ENCODE measurements at regions not wholly inside any gene's neighbourhood (a gene's known extent, or its start where the extent isn't known, plus 50 kb on each side); places are given as distances from the start of the nearest gene placed in this dataset.

DNA sequence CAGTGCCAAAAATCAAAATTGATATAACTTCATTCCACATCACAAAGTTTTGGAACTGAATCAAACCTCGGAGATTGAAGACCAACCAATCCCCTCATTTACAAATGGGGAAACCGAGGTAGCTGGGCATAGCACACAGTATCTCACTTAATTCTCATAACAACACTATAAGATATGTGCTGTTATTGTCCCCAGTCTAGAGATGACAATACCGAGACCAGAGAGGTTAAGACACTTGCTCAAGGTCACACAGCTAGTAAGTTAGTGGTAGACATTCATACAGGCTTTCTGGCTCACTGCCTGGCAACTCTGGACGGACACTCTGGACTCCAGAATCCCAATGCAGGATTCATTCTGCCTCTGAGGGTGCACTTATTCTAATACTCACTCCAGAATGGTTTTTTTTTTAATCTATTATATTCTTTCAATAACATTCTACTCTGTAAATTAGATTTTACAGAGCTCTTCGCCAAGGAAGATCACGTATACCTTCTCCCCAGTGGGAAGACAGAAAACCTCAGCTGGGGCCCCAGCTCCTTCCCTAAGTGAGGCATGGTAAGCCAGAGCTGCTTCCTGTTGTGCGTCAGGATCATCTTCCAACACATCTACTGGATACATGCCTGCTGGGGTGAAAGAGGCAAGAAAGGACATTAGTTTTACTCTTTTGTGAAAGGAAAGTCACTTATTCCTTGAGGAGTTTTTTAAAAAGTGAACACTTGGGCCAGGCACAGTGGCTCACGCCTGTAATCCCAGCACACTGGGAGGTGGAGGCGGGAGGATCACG is 128.4 kb upstream of the IGF1R start:
- Histone ChIP-seq H3K9ac (ENCODE audit: low read length) (no peak overlapping the region), H3K27me3 (ENCODE audit: control insufficient read depth, insufficient read depth, low read length) (no peaks in the 10 kb centered on the region), H3K9me3 (ENCODE audit: control insufficient read depth, insufficient read depth, low read depth, low read length) (no peaks in the 10 kb centered on the region), H3K27ac (ENCODE audit: low read depth, low read length) (no peak overlapping the region), H3K4me1 (ENCODE audit: control insufficient read depth, insufficient read depth, low read length) (peaks cover 6% of the 10 kb centered on the region; the same call in 1 of the 2 replicates), H3K4me3 (ENCODE audit: low read depth, low read length) (no peak overlapping the region), H3K36me3 (ENCODE audit: control insufficient read depth, insufficient read depth, low read length) (no peaks in the 10 kb centered on the region)

DNA sequence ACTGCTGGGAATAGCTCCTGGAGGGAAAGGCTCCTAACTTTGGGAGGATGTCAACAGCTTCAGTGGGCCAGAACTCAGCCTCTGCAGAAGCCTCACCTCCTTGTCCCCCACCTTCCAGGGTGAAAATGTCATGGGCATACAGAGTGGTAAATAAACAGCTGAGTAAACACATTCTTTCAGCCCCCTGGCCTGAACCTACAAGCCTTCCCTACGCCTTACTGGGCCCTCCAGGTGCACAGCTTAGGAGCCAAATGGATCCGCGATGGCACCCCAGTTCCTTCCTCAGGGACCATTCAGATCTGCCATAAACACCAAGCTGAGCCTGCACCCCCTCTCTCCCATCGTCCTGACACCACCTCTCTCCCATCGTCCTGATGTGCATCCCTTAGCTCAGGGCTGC is 126.2 kb upstream of the IGF1R start:
- Histone ChIP-seq H3K9me3 (ENCODE audit: control insufficient read depth, insufficient read depth, low read depth, low read length) (no peaks in the 10 kb centered on the region), H3K9ac (ENCODE audit: low read length) (no peak overlapping the region), H3K4me1 (ENCODE audit: control insufficient read depth, insufficient read depth, low read length) (peaks cover 7% of the 10 kb centered on the region; the same call in 1 of the 2 replicates), H3K4me3 (ENCODE audit: low read depth, low read length) (no peak overlapping the region), H3K27me3 (ENCODE audit: control insufficient read depth, insufficient read depth, low read length) (no peaks in the 10 kb centered on the region), H3K36me3 (ENCODE audit: control insufficient read depth, insufficient read depth, low read length) (no peaks in the 10 kb centered on the region), H3K27ac (ENCODE audit: low read depth, low read length) (no peak overlapping the region)

DNA sequence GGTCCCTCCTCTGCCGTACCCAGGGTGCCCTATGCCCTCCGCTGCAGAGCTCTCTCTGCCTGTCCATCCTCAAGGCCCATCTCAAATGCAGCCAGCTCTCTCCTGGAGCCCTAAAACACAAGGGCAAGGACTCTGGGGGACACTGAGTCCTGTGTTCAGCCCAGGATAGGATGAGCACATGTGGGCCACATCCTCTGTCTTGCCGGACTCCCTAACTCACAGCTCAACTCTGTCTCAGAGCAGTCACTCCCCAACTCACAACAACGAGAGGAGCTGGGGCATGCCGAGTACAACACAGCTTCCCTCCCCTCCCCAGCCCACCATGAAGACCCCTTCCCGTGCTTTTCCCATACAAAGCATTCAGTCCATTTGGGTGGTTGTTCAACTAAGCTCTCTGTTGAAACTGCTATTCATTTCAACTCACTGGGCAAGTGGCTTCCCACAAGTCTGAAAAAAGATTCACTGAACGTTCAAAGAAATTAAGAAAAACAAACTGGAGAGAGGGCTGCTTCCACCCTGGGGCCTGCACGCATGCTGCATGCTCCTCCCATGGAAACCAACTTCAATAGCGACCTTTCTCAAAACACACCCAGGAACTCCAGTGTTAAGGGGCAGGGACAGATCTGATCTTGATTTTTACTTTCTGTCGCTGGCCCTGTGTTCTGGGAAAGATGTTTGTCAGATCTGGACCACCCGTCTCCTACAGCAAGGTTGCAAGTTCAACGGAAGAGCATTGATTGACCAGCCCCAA is 124.3 kb upstream of the IGF1R start:
- H3K36me3 ChIP-seq (ENCODE audit: control insufficient read depth, insufficient read depth, low read length): no peaks in the 10 kb centered on the region
- no peak overlapping the region for H3K27ac ChIP-seq (ENCODE audit: low read depth, low read length)
- H3K9ac ChIP-seq (ENCODE audit: low read length): no peak overlapping the region
- no peaks in the 10 kb centered on the region for H3K27me3 ChIP-seq (ENCODE audit: control insufficient read depth, insufficient read depth, low read length)
- no peaks in the 10 kb centered on the region for H3K9me3 ChIP-seq (ENCODE audit: control insufficient read depth, insufficient read depth, low read depth, low read length)
- no peak overlapping the region for H3K4me3 ChIP-seq (ENCODE audit: low read depth, low read length)
- peaks cover 7% of the 10 kb centered on the region for H3K4me1 ChIP-seq (ENCODE audit: control insufficient read depth, insufficient read depth, low read length)

DNA sequence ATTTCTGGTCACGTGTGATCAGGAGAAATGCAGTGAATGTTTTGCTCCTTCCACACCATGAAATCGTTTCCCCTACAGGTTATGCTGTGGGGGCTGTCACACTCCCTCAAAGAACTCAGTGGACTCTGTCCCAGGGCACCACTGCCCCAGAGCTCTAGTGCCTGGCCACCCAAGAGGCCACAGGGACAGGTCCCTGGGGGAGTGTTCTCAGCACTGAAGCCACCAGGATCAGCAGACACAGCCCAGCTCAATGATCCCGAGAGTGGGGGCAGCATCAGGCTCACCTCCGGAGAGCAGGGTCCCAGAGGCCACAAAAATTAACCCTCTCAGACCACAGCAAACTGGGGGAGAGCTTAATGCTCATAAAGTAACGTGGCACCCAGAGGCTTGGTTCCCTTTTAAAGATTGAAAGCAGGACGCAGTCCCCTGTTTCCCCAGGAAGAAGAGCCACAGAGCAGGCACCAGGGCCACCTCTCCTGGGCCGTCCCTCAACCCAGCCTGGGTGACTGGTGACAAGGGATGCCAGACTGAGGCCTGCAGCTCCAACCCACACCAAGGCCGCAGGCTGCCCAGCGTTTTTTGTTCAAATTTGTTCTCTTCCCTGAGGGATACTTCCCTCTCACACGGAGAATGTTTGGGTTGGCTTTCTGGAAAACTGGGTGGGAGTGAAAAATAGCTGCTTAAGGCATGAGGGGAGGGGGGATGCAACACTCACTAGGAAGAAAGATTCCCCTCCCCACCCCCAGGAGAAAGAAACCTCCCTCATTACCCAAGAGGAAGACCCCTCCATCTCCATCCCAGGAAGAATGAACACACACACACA is 123.3 kb upstream of the IGF1R start:
- no peak overlapping the region for H3K27ac ChIP-seq (ENCODE audit: low read depth, low read length)
- no peak overlapping the region for H3K9ac ChIP-seq (ENCODE audit: low read length)
- H3K27me3 ChIP-seq (ENCODE audit: control insufficient read depth, insufficient read depth, low read length): no peaks in the 10 kb centered on the region
- H3K9me3 ChIP-seq (ENCODE audit: control insufficient read depth, insufficient read depth, low read depth, low read length): no peaks in the 10 kb centered on the region
- no peak overlapping the region for H3K4me3 ChIP-seq (ENCODE audit: low read depth, low read length)
- H3K4me1 ChIP-seq (ENCODE audit: control insufficient read depth, insufficient read depth, low read length): peaks cover 7% of the 10 kb centered on the region; the same call in 1 of the 2 replicates
- H3K36me3 ChIP-seq (ENCODE audit: control insufficient read depth, insufficient read depth, low read length): no peaks in the 10 kb centered on the region

DNA sequence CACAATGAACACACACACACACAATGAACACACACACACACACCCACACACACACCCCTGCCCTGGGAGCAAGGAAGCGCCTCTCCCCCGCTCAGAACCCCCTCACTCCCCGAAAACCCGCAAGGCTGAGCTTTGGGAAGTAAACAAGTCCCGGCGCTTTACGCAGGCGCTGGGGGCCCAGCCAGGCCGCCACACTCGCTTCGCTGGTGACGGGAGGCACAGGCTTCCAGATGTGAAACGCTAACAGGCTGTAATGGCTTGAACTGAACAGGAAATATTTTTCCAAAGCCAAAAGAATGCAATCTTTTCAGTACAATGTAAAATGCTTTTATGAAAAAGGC is 122.7 kb upstream of the IGF1R start:
- Histone ChIP-seq H3K27me3 (ENCODE audit: control insufficient read depth, insufficient read depth, low read length) (no peaks in the 10 kb centered on the region), H3K4me1 (ENCODE audit: control insufficient read depth, insufficient read depth, low read length) (peaks cover 7% of the 10 kb centered on the region; the same call in 1 of the 2 replicates), H3K4me3 (ENCODE audit: low read depth, low read length) (no peak overlapping the region), H3K27ac (ENCODE audit: low read depth, low read length) (no peak overlapping the region), H3K36me3 (ENCODE audit: control insufficient read depth, insufficient read depth, low read length) (no peaks in the 10 kb centered on the region), H3K9ac (ENCODE audit: low read length) (no peak overlapping the region), H3K9me3 (ENCODE audit: control insufficient read depth, insufficient read depth, low read depth, low read length) (no peaks in the 10 kb centered on the region)

DNA sequence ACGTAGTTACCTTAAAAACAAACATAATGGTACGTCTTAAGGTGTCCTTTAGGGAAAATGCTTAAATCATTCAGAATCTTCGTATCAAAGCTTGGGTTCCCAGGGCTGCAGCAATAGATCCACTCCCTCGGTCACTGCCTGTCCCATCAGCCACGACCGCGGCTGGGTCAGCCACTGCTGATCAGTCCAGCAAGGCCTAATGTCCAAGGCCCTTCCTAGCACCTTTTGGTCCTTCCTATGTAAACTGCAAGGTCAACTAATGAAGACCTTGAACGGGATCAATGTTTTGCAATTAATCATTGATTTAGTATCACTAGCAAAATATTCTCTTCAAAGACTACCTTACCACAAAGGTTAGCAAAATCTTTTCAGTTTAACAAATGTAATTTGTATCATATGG is 122.2 kb upstream of the IGF1R start:
- H3K36me3 ChIP-seq (ENCODE audit: control insufficient read depth, insufficient read depth, low read length): no peaks in the 10 kb centered on the region
- no peaks in the 10 kb centered on the region for H3K27me3 ChIP-seq (ENCODE audit: control insufficient read depth, insufficient read depth, low read length)
- H3K9ac ChIP-seq (ENCODE audit: low read length): no peak overlapping the region
- no peak overlapping the region for H3K27ac ChIP-seq (ENCODE audit: low read depth, low read length)
- H3K4me3 ChIP-seq (ENCODE audit: low read depth, low read length): no peak overlapping the region
- no peaks in the 10 kb centered on the region for H3K9me3 ChIP-seq (ENCODE audit: control insufficient read depth, insufficient read depth, low read depth, low read length)
- H3K4me1 ChIP-seq (ENCODE audit: control insufficient read depth, insufficient read depth, low read length): peaks cover 7% of the 10 kb centered on the region; the same call in 1 of the 2 replicates

DNA sequence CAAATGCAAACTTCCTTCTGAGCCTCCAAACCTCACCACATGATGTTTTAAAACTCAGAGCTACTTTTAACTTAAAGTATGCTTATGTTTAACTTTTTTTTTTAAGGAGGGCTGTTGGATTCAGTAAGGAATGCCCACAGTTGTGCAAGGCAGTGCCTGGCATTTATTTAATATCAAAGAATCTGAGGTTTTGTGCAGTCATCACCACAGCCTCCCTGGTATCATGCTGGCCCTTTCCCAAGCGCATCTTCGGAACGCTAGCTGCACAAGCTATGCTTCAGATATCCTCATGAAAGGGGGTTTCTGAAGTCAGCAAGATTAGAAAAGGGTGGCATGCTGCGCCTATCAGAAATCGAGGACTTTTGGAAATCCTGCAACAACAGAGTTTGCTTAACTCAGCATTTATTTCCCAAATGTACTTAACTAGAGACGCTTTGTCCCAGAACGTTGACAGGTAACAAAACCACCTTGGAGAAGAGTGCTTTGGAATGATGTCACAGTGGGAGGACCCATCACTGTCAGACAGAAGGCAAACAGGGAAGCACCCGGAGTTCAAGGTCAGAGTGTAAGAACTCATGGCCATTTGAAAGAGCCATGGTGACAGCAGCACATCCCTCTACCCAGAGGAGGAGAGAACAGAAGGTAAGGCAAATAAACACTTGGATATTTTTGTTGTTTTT is 120.2 kb upstream of the IGF1R start:
- Histone ChIP-seq H3K4me3 (ENCODE audit: low read depth, low read length) (no peak overlapping the region), H3K4me1 (ENCODE audit: control insufficient read depth, insufficient read depth, low read length) (peaks cover 7% of the 10 kb centered on the region; the same call in 1 of the 2 replicates), H3K9me3 (ENCODE audit: control insufficient read depth, insufficient read depth, low read depth, low read length) (no peaks in the 10 kb centered on the region), H3K9ac (ENCODE audit: low read length) (no peak overlapping the region), H3K36me3 (ENCODE audit: control insufficient read depth, insufficient read depth, low read length) (no peaks in the 10 kb centered on the region), H3K27me3 (ENCODE audit: control insufficient read depth, insufficient read depth, low read length) (no peaks in the 10 kb centered on the region), H3K27ac (ENCODE audit: low read depth, low read length) (no peak overlapping the region)

DNA sequence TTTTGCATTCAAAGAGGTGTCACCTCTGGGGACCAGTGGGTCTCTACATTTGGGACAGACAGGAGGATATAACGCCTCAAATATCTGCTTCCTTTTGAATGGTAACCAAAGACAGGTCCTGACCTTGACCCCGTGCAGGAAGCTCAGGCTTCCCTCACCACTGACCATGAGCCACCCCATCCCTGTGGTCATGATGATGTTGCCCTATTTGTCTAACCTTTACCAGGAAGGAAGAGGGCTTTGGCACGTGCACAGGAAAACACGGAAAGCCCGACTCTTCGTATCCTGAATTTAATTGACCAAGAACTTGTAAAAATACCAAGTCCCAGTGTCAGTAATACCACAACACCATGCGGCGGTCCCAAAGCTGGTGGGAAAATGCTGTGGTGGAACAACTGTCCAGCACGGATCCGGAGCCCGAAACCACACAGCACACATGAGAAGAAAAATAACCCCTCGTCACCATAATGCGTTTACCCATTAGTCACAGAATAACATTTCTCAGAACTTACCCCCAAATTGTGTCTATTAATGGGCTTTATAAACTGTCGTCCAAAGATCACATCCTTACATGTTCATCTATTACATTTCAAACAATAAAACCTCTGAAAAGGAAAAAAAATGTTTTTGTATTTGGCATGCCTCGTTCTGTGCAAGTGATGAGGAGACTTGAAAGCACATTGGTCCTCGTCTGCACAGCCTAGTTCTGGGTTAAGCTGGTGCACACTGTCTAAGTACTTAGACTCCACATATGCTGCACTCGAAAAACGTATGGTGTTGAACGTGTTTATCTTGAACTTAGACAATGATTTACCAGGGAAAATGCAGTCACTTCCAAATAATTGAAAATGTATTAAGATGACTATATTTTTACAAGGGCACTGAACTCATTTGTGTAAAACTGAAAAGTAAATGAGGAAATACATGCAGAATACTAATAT is 118.9 kb upstream of the IGF1R start:
- Histone ChIP-seq H3K36me3 (ENCODE audit: control insufficient read depth, insufficient read depth, low read length) (no peaks in the 10 kb centered on the region), H3K9me3 (ENCODE audit: control insufficient read depth, insufficient read depth, low read depth, low read length) (no peaks in the 10 kb centered on the region), H3K4me3 (ENCODE audit: low read depth, low read length) (no peak overlapping the region), H3K9ac (ENCODE audit: low read length) (no peak overlapping the region), H3K4me1 (ENCODE audit: control insufficient read depth, insufficient read depth, low read length) (peaks cover 6% of the 10 kb centered on the region; the same call in 1 of the 2 replicates), H3K27me3 (ENCODE audit: control insufficient read depth, insufficient read depth, low read length) (no peaks in the 10 kb centered on the region), H3K27ac (ENCODE audit: low read depth, low read length) (no peak overlapping the region)

DNA sequence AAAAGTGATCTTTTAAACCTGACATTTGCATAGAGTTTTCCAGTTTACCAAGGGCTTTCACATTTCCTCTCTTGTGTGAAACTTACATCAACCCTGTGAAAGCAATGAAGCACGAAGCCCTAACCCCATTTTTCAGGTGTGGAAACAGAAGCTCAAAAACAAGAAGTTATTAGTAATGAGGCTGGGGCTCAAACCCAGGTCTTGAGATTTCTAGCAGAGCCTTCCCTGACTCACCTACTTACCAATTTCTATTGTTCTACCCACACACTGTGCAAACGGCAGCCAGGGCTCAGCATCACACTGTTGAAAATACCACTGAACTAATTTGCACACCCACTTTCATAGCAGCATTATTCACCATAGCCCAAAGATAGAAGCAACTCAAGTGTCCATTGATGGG is 117.8 kb upstream of the IGF1R start:
- Histone ChIP-seq H3K9me3 (ENCODE audit: control insufficient read depth, insufficient read depth, low read depth, low read length) (no peaks in the 10 kb centered on the region), H3K9ac (ENCODE audit: low read length) (no peak overlapping the region), H3K4me3 (ENCODE audit: low read depth, low read length) (no peak overlapping the region), H3K4me1 (ENCODE audit: control insufficient read depth, insufficient read depth, low read length) (no peaks in the 10 kb centered on the region; the same call in 1 of the 2 replicates), H3K27ac (ENCODE audit: low read depth, low read length) (no peak overlapping the region), H3K27me3 (ENCODE audit: control insufficient read depth, insufficient read depth, low read length) (no peaks in the 10 kb centered on the region), H3K36me3 (ENCODE audit: control insufficient read depth, insufficient read depth, low read length) (no peaks in the 10 kb centered on the region)

DNA sequence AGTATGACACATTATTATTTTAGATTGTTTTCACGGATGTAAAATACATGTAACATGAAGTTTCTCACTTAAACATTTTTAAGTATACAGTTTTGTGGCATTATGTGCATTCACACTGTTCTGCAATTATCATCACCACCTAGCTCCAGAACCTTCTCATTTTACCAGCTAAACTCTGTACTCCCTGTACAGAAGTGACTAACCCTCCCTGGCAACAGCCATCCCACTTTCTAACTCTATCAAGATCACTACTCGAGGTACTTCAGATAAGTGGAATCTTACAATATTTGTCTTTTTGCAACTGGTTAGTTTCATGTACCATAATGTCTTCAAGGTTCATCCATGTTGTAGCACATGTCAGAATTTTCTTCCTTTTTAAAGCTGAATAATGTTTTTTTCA is 116.3 kb upstream of the IGF1R start:
- H3K4me3 ChIP-seq (ENCODE audit: low read depth, low read length): no peak overlapping the region

More for the DNA sequence above, 116.3 kb upstream of the IGF1R start:
- Histone ChIP-seq H3K36me3 (ENCODE audit: control insufficient read depth, insufficient read depth, low read length) (no peaks in the 10 kb centered on the region), H3K9ac (ENCODE audit: low read length) (no peak overlapping the region), H3K27me3 (ENCODE audit: control insufficient read depth, insufficient read depth, low read length) (no peaks in the 10 kb centered on the region), H3K9me3 (ENCODE audit: control insufficient read depth, insufficient read depth, low read depth, low read length) (no peaks in the 10 kb centered on the region), H3K4me1 (ENCODE audit: control insufficient read depth, insufficient read depth, low read length) (no peaks in the 10 kb centered on the region; the same call in 1 of the 2 replicates), H3K27ac (ENCODE audit: low read depth, low read length) (no peak overlapping the region)

All from HUES6 (cell line).